ENCODE measurements at regions not wholly inside any gene's neighbourhood (a gene's known extent, or its start where the extent isn't known, plus 50 kb on each side); places are given as distances from the start of the nearest gene placed in this dataset.

- TF ChIP-seq EZH2 (IDR thresholded peaks at IDR 0.05) (no peak), FOXP2 (optimal IDR thresholded peaks at IDR 0.05; ENCODE audit: control extremely low read depth, extremely low read length, insufficient read depth) (no peak), POLR2AphosphoS5 (IDR thresholded peaks at IDR 0.05; ENCODE audit: borderline replicate concordance, low read depth, low read length) (no peak)
Observed at GRCh38 chr6:137602313-137603197, 108.4 kb upstream of the OLIG3 start.
